ENCODE measurements at regions not wholly inside any gene's neighbourhood (a gene's known extent, or its start where the extent isn't known, plus 50 kb on each side); places are given as distances from the start of the nearest gene placed in this dataset.

- TF ChIP-seq CTCF (conservative IDR thresholded peaks at IDR 0.05) = no peak
- no peak overlapping the region for H3K4me3 Mint-ChIP-seq
- H3K9me3 Mint-ChIP-seq = peaks cover 0 to 2% of the 10 kb centered on the region in 2 experiments; a peak in 1 of 5 replicates
- Histone ChIP-seq H3K18ac (ENCODE audit: insufficient read length, low read depth, low read length) (no peak overlapping the region), H3K23ac (ENCODE audit: insufficient read length, low read depth, low read length) (no peak overlapping the region), H3K4me1 (ENCODE audit: insufficient read depth, low read length) (no peaks in the 10 kb centered on the region), H3K27me3 (ENCODE audit: insufficient read depth, low read length) (no peaks in the 10 kb centered on the region), H3K4me2 (ENCODE audit: insufficient read depth, insufficient read length, low read length) (no peak overlapping the region), H4K20me1 (ENCODE audit: control insufficient read depth, insufficient read depth, insufficient read length) (no peaks in the 10 kb centered on the region), H3T11ph (ENCODE audit: low read length) (no peak overlapping the region), H2AFZ (ENCODE audit: low read length) (no peak overlapping the region), H3K23me2 (ENCODE audit: insufficient read length, low read depth, low read length, poor library complexity, severe bottlenecking) (no peaks in the 10 kb centered on the region), H4K5ac (ENCODE audit: insufficient read length, low read depth, low read length) (no peak overlapping the region), H4K91ac (ENCODE audit: insufficient read length, low read depth, low read length) (no peak overlapping the region), H3K27ac (ENCODE audit: insufficient read length, low read depth, low read length) (no peak overlapping the region), H3K9ac (ENCODE audit: extremely low read depth, insufficient read length, low read length) (no peak overlapping the region), H2BK20ac (ENCODE audit: low read depth, low read length, poor library complexity, severe bottlenecking) (no peak overlapping the region), H3K9me3 (ENCODE audit: control insufficient read depth, low read depth, low read length) (no peaks in the 10 kb centered on the region), H3K56ac (ENCODE audit: insufficient read length, low read depth, low read length) (no peak overlapping the region), H3K79me1 (ENCODE audit: insufficient read depth, low read depth, low read length, poor library complexity, severe bottlenecking) (no peaks in the 10 kb centered on the region), H3K14ac (ENCODE audit: insufficient read depth, low read length) (no peak overlapping the region), H3K79me2 (ENCODE audit: insufficient read depth, low read length) (no peaks in the 10 kb centered on the region), H2BK15ac (ENCODE audit: low read depth, low read length) (no peak overlapping the region), H4K8ac (replicated peaks; ENCODE audit: insufficient read length, low read depth, low read length) (no peak overlapping the region), H2BK12ac (ENCODE audit: insufficient read length, low read depth, low read length) (no peak overlapping the region), H2BK5ac (ENCODE audit: insufficient read length, low read length) (no peak overlapping the region), H3K4ac (ENCODE audit: low read depth, low read length) (no peak overlapping the region), H2BK120ac (ENCODE audit: low read depth, low read length, poor library complexity, severe bottlenecking) (no peak overlapping the region), H2AK5ac (ENCODE audit: insufficient read length, low read length) (no peak overlapping the region)
- no peak overlapping the region for H3K27ac Mint-ChIP-seq
- no peak for DNase-seq
- 0 out of 7 replicates have a peak, but pooled peaks cover 0 to 1% (median 0%) of the 10 kb centered on the region in 3 experiments for H3K36me3 Mint-ChIP-seq (ENCODE audit: insufficient read depth in 1 of 3, low read depth in 3 of 3)
- whole genome bisulfite sequencing (ENCODE audit: extremely low coverage, insufficient read length, low lambda C conversion rate) = no CpG with 5 or more reads among the region's 1 CpG
- no peaks in the 10 kb centered on the region for H3K27me3 Mint-ChIP-seq (ENCODE audit: low read depth)
- peaks cover 3 to 9% of the 10 kb centered on the region in 2 experiments; a peak in 2 of 4 replicates for H3K4me1 Mint-ChIP-seq
Observed at GRCh38 chr13:62126400-62126799, 710.8 kb upstream of the PCDH20 start.
